Coronary artery (tissue), 2 donors: ENCODE measurements at regions not wholly inside any gene's neighbourhood (a gene's known extent, or its start where the extent isn't known, plus 50 kb on each side); places are given as distances from the start of the nearest gene placed in this dataset.

ENCODE experiments used
- DNase-seq: peaks from one replicate; pipeline ENCODE4 v3.0.0-alpha.2; 2017; ENCODE audit warnings: low spot score
- H3K27ac ChIP-seq, 2 donors: fragments of 200-600 bp; sonication (generic); one replicate each; pipeline ENCODE4 v1.5.1; 2016 to 2019
- H3K4me3 ChIP-seq: fragments of 200-600 bp; sonication (generic); 2 replicates; pipeline ENCODE4 v1.5.1; 2016; ENCODE audit warnings: mild to moderate bottlenecking, moderate library complexity
- TF ChIP-seq, protein P1 (sequence below): fragments of 200-600 bp; sonication (generic); IDR thresholded peaks from one replicate; pipeline ENCODE4 v1.5.1; 2019; ENCODE audit warnings: antibody characterized with exemption

DNA sequence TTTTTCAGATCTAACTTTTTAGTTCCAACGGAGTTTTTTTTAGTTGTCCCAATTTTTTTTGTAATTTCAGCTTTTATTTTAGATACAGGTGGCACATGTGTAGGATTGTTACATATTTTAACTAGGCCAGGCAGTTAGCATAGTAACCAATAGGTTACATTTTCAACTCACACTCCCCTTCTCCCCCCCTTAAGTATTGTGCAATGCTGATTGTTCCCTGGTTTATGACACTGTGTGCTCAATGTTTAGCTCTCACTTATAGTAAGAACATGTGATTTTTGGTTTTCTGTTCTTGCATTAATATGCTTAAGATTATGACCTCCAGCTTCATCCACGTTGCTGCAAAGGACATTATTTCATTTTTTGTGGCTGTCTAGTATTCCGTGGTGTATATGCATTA lies 503.2 kb downstream of the CDH9 start:
- Histone ChIP-seq H3K4me3 (no peak overlapping the region), H3K27ac (no peak overlapping the region)
- no peak for DNase-seq
- TF ChIP-seq, protein P1, sequence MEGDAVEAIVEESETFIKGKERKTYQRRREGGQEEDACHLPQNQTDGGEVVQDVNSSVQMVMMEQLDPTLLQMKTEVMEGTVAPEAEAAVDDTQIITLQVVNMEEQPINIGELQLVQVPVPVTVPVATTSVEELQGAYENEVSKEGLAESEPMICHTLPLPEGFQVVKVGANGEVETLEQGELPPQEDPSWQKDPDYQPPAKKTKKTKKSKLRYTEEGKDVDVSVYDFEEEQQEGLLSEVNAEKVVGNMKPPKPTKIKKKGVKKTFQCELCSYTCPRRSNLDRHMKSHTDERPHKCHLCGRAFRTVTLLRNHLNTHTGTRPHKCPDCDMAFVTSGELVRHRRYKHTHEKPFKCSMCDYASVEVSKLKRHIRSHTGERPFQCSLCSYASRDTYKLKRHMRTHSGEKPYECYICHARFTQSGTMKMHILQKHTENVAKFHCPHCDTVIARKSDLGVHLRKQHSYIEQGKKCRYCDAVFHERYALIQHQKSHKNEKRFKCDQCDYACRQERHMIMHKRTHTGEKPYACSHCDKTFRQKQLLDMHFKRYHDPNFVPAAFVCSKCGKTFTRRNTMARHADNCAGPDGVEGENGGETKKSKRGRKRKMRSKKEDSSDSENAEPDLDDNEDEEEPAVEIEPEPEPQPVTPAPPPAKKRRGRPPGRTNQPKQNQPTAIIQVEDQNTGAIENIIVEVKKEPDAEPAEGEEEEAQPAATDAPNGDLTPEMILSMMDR = no peak

DNA sequence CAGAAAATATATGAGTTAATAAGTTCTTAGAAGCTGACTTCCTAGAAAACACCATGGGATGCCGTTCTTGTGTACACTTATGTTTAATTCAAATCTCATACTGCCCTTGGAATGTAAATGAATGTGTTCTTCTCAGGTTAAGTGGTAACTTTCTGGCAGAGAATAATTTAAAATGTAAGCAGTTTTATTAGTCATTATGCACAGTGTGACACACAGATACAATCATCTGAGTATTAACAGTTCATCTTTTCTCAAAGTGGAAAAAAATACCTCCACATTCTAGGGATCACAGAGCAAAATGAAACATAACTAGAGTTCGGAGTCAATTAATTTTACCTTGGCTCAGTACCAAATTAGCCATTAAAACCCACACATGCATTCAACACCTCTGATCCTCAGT lies 508.1 kb downstream of the CDH9 start:
- H3K27ac ChIP-seq = no peak overlapping the region
- no peak overlapping the region for H3K4me3 ChIP-seq
- no peak for DNase-seq
- TF ChIP-seq, protein P1 = no peak

- DNase-seq = no peak
- TF ChIP-seq, protein P1 = no peak
These were observed 519.1 kb downstream of the CDH9 start for GRCh38 chr5:26519245-26519644.

DNA sequence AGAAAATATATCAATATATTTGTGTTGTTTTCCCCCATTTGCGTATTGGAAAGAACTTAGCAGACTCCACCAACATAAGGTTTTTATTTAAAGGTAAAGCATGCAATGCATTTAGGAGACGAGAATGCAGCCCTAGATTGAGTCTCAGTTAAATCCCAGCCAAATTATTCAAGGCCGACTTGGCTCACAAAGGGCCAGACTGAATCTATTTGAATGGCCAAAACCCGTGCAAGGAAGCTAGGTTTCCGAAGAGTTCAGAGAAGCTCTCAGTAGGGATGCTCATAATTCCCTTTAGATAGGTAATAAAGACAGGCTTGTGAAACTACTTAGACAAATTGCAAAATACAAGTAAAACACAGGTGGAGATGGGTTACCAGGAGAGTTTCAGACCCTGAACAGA lies 520.3 kb downstream of the CDH9 start:
- H3K4me3 ChIP-seq = no peak overlapping the region
- TF ChIP-seq, protein P1 = no peak

More at GRCh38 chr5:26519245-26519644, 519.1 kb downstream of the CDH9 start:
- Histone ChIP-seq H3K27ac (no peak overlapping the region), H3K4me3 (no peak overlapping the region)

GRCh38 chr5:26498972-26499371 lies 539.4 kb downstream of the CDH9 start:
- Histone ChIP-seq H3K4me3 (no peak overlapping the region), H3K27ac (no peak overlapping the region)
- TF ChIP-seq, protein P1 = no peak
- DNase-seq = no peak

More for the DNA sequence above, 520.3 kb downstream of the CDH9 start:
- H3K27ac ChIP-seq = no peak overlapping the region
- DNase-seq = no peak

DNA sequence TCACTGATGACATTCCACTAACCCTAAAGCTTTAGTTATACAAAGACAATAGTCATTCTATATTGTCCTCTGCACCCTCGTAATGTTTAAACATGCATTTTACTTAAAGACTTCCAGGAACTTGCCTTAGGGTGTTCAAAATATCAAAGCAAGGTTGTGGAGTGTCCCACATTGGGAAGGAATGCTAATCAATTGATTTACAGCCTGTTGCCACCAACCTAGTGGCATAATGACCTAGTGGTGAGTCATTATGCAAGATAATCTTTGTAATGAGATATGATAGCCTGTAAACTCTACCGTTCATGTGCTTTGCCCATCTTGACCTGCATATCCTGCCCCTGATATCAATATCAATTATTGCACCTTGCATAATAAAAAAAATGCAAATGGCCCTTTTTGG lies 542.9 kb downstream of the CDH9 start:
- TF ChIP-seq, protein P1 = no peak
- DNase-seq = no peak
- no peak overlapping the region for H3K4me3 ChIP-seq
- no peak overlapping the region for H3K27ac ChIP-seq

DNA sequence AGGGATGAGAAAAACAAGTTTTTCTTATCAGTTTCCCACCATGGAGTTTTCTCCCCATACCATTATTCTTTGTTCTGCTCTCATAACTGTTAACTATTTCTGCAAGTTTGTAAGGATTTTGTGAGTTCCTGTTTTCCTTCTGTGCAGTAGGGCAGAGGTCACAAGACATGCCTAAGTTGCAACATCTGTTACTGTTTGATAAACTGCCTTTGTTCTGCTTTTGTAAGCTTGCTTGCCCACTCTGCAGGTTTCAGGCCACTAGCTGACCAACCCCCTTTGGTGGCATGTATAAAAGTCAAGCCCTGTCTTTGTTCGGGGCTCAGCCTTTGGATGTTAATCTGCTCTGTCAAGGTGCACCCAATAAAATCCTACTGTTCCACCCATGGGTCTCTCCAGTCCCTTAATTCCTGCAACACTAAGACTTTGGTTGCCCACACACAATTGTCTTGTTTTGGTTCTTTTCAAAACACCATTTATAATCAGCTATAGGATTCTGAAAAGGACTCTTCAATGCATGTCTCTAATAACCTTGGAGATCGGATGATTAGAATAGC lies 545.4 kb downstream of the CDH9 start:
- H3K4me3 ChIP-seq = no peak overlapping the region
- no peak overlapping the region for H3K27ac ChIP-seq
- TF ChIP-seq, protein P1 = no peak
- DNase-seq = no peak
